Coronary artery (tissue), 2 donors: ENCODE measurements at regions not wholly inside any gene's neighbourhood (a gene's known extent, or its start where the extent isn't known, plus 50 kb on each side); places are given as distances from the start of the nearest gene placed in this dataset.

Experiments used
- DNase-seq: peaks from one replicate; pipeline ENCODE4 v3.0.0-alpha.2; 2017; ENCODE audit warnings: low spot score
- H3K27ac ChIP-seq, 2 donors: fragments of 200-600 bp; sonication (generic); one replicate each; pipeline ENCODE4 v1.5.1; 2016 to 2019
- H3K4me3 ChIP-seq: fragments of 200-600 bp; sonication (generic); 2 replicates; pipeline ENCODE4 v1.5.1; 2016; ENCODE audit warnings: mild to moderate bottlenecking, moderate library complexity
- CTCF ChIP-seq: fragments of 200-600 bp; sonication (generic); IDR thresholded peaks from one replicate; pipeline ENCODE4 v1.5.1; 2019; ENCODE audit warnings: antibody characterized with exemption

GRCh38 chr6:6890400-6890858 lies 217.3 kb upstream of the RREB1 start:
- no peak for DNase-seq
- no peak overlapping the region for H3K27ac ChIP-seq
- no peak overlapping the region for H3K4me3 ChIP-seq
- TF ChIP-seq CTCF, result no peak

- no peak for DNase-seq
- H3K27ac ChIP-seq, result no peak overlapping the region
- no peak overlapping the region for H3K4me3 ChIP-seq
- no peak for TF ChIP-seq CTCF
Observed at GRCh38 chr6:6891125-6891721, 216.5 kb upstream of the RREB1 start.

GRCh38 chr6:6891949-6892461 lies 215.8 kb upstream of the RREB1 start:
- H3K4me3 ChIP-seq, result no peak overlapping the region
- DNase-seq, result no peak
- no peak for TF ChIP-seq CTCF
- no peak overlapping the region for H3K27ac ChIP-seq

GRCh38 chr6:6892744-6893583 lies 214.8 kb upstream of the RREB1 start:
- no peak overlapping the region for H3K4me3 ChIP-seq
- no peak for TF ChIP-seq CTCF
- no peak overlapping the region for H3K27ac ChIP-seq
- DNase-seq, result no peak

- no peak overlapping the region for H3K4me3 ChIP-seq
- DNase-seq, result no peak
- no peak for TF ChIP-seq CTCF
- no peak overlapping the region for H3K27ac ChIP-seq
Observed at GRCh38 chr6:6893701-6894100, 214.1 kb upstream of the RREB1 start.

- TF ChIP-seq CTCF, result no peak
- Histone ChIP-seq H3K4me3 (no peak overlapping the region), H3K27ac (no peak overlapping the region)
- no peak for DNase-seq
Observed at GRCh38 chr6:6895929-6896328, 211.8 kb upstream of the RREB1 start.

- Histone ChIP-seq H3K27ac (no peak overlapping the region), H3K4me3 (no peak overlapping the region)
- no peak for DNase-seq
- TF ChIP-seq CTCF, result no peak
Observed at GRCh38 chr6:6897140-6897539, 210.6 kb upstream of the RREB1 start.
